CD4-positive, alpha-beta T cell treated with Interleukin-15 for 1 hour (primary cell): ENCODE measurements at regions not wholly inside any gene's neighbourhood (a gene's known extent, or its start where the extent isn't known, plus 50 kb on each side); places are given as distances from the start of the nearest gene placed in this dataset.
"Not testable (repeated sequence)": the region's sequence is repeated elsewhere in the genome, so short reads cannot be mapped to it uniquely, and the experiment has no call there.

Source experiments
- DNase-seq: peaks from one replicate; pipeline ENCODE4 v3.0.0-alpha.2; 2020

- no peak for DNase-seq
Observed at GRCh38 chr5:127133071-127133470, 59.8 kb upstream of the C5orf63 start.

GRCh38 chr5:127136908-127137307 lies 63.6 kb upstream of the C5orf63 start:
- DNase-seq: no peak

GRCh38 chr5:127143722-127144121 lies 70.4 kb upstream of the C5orf63 start:
- DNase-seq: no peak

GRCh38 chr5:127153031-127153430 lies 79.7 kb upstream of the C5orf63 start:
- DNase-seq: no peak

- no peak for DNase-seq
Observed at GRCh38 chr5:127153521-127153920, 80.2 kb upstream of the C5orf63 start.

GRCh38 chr5:127163750-127164149 lies 90.4 kb upstream of the C5orf63 start:
- no peak for DNase-seq

GRCh38 chr5:127170918-127171600 lies 97.8 kb upstream of the C5orf63 start:
- no peak for DNase-seq

- no peak for DNase-seq
Observed at GRCh38 chr5:127176769-127177168, 103.5 kb upstream of the C5orf63 start.

- not testable (repeated sequence) for DNase-seq
Observed at GRCh38 chr5:127182631-127183030, 108.0 kb upstream of the MEGF10 start.

GRCh38 chr5:127183332-127183731 lies 107.3 kb upstream of the MEGF10 start:
- no peak for DNase-seq

- no peak for DNase-seq
Observed at GRCh38 chr5:127184851-127185250, 105.7 kb upstream of the MEGF10 start.

GRCh38 chr5:127186657-127187056 lies 103.9 kb upstream of the MEGF10 start:
- DNase-seq: no peak

- no peak for DNase-seq
Observed at GRCh38 chr5:127187706-127188105, 102.9 kb upstream of the MEGF10 start.

GRCh38 chr5:127192150-127192549 lies 98.4 kb upstream of the MEGF10 start:
- DNase-seq: no peak

- no peak for DNase-seq
Observed at GRCh38 chr5:127192836-127193338, 97.7 kb upstream of the MEGF10 start.

- DNase-seq: no peak
Observed at GRCh38 chr5:127196042-127196441, 94.6 kb upstream of the MEGF10 start.

GRCh38 chr5:127197402-127198167 lies 93.0 kb upstream of the MEGF10 start:
- DNase-seq: not testable (repeated sequence)

GRCh38 chr5:127202738-127203137 lies 87.9 kb upstream of the MEGF10 start:
- not testable (repeated sequence) for DNase-seq

GRCh38 chr5:127203818-127204217 lies 86.8 kb upstream of the MEGF10 start:
- DNase-seq: no peak

GRCh38 chr5:127205147-127205546 lies 85.4 kb upstream of the MEGF10 start:
- DNase-seq: no peak

GRCh38 chr5:127206320-127207113 lies 84.1 kb upstream of the MEGF10 start:
- no peak for DNase-seq

GRCh38 chr5:127210042-127210441 lies 80.6 kb upstream of the MEGF10 start:
- DNase-seq: no peak

- DNase-seq: no peak
Observed at GRCh38 chr5:127213231-127213630, 77.4 kb upstream of the MEGF10 start.
